NOMO-1 (cell line): ENCODE measurements at regions not wholly inside any gene's neighbourhood (a gene's known extent, or its start where the extent isn't known, plus 50 kb on each side); places are given as distances from the start of the nearest gene placed in this dataset.
"Not testable (repeated sequence)": the region's sequence is repeated elsewhere in the genome, so short reads cannot be mapped to it uniquely, and the experiment has no call there.

Source experiments
- DNase-seq, 2 experiments: peaks; one replicate each; lab custom pipeline; 2025; ENCODE audit not compliant: unreplicated experiment in 2 of 2; lab: John Stamatoyannopoulos, UW

- no peak for DNase-seq
These were observed 63.0 kb downstream of the HLX start for GRCh38 chr1:220942278-220942677.

- not testable (repeated sequence) for DNase-seq
These were observed 63.7 kb downstream of the HLX start for GRCh38 chr1:220942914-220943313.

GRCh38 chr1:220943319-220943996, 64.2 kb downstream of the HLX start:
- DNase-seq: no peak

GRCh38 chr1:220950576-220950975, 71.3 kb downstream of the HLX start:
- DNase-seq: peak in 1 of 2 experiments; percentile 4

- DNase-seq: no peak
These were observed 73.9 kb downstream of the HLX start for GRCh38 chr1:220952961-220953643.

- DNase-seq: no peak
These were observed 75.3 kb downstream of the HLX start for GRCh38 chr1:220954321-220955075.

GRCh38 chr1:220955116-220955515, 75.9 kb downstream of the HLX start:
- no peak for DNase-seq

GRCh38 chr1:220956501-220957232, 77.4 kb downstream of the HLX start:
- DNase-seq: no peak

GRCh38 chr1:220957233-220957605, 78.0 kb downstream of the HLX start:
- DNase-seq: peak; percentile 73 to 86

- no peak for DNase-seq
These were observed 79.0 kb downstream of the HLX start for GRCh38 chr1:220958234-220958633.

- DNase-seq: peak; percentile 49 to 94
These were observed 82.9 kb downstream of the HLX start for GRCh38 chr1:220962031-220962751.

- no peak for DNase-seq
These were observed 86.8 kb downstream of the HLX start for GRCh38 chr1:220966041-220966440.

- no peak for DNase-seq
These were observed 87.2 kb downstream of the HLX start for GRCh38 chr1:220966473-220966872.

- DNase-seq: no peak
These were observed 87.8 kb downstream of the HLX start for GRCh38 chr1:220966881-220967611.

- DNase-seq: peak in 1 of 2 experiments; percentile 7
These were observed 88.7 kb downstream of the HLX start for GRCh38 chr1:220967911-220968310.

GRCh38 chr1:220969281-220969680, 90.0 kb downstream of the HLX start:
- DNase-seq: not testable (repeated sequence)

- no peak for DNase-seq
These were observed 91.1 kb downstream of the HLX start for GRCh38 chr1:220970311-220970710.

GRCh38 chr1:220971221-220971620, 92.0 kb downstream of the HLX start:
- no peak for DNase-seq

GRCh38 chr1:220974431-220974830, 95.2 kb downstream of the HLX start:
- no peak for DNase-seq

GRCh38 chr1:220976390-220976789, 97.1 kb downstream of the HLX start:
- DNase-seq: no peak
